Ectodermal cell (in vitro differentiated cells): ENCODE measurements at regions not wholly inside any gene's neighbourhood (a gene's known extent, or its start where the extent isn't known, plus 50 kb on each side); places are given as distances from the start of the nearest gene placed in this dataset.

Experiments
- H3K27ac ChIP-seq: 2 replicates; pipeline ENCODE4 v1.7.0; 2013; ENCODE audit warnings: mild to moderate bottlenecking, low read depth, low read length; ENCODE audit not compliant: insufficient read depth, poor library complexity, severe bottlenecking
- H3K27me3 ChIP-seq: 2 replicates; pipeline ENCODE4 v1.7.0; 2013; ENCODE audit warnings: mild to moderate bottlenecking, low read length; ENCODE audit not compliant: insufficient read depth, control insufficient read depth, poor library complexity, severe bottlenecking
- H3K36me3 ChIP-seq: one replicate; pipeline ENCODE4 v1.7.0; 2013; ENCODE audit warnings: low read length; ENCODE audit not compliant: control insufficient read depth, insufficient read depth
- H3K4me1 ChIP-seq: one replicate; pipeline ENCODE4 v1.7.0; 2013; ENCODE audit warnings: low read length; ENCODE audit not compliant: control insufficient read depth, insufficient read depth
- H3K4me3 ChIP-seq: 2 replicates; pipeline ENCODE4 v1.7.0; 2013; ENCODE audit warnings: low read depth, low read length, control low read depth; ENCODE audit not compliant: insufficient read depth
- H3K9me3 ChIP-seq: 2 replicates; pipeline ENCODE4 v1.7.0; 2013; ENCODE audit warnings: mild to moderate bottlenecking, low read length, moderate library complexity; ENCODE audit not compliant: control insufficient read depth
- WGBS, 2 experiments: methylation state at CpG; one replicate each; pipeline ENCODE4 v1.1.7; 2013; ENCODE audit warnings: missing lambda C conversion rate in 2 of 2; 5-methylcytosine and 5-hydroxymethylcytosine counted together

DNA sequence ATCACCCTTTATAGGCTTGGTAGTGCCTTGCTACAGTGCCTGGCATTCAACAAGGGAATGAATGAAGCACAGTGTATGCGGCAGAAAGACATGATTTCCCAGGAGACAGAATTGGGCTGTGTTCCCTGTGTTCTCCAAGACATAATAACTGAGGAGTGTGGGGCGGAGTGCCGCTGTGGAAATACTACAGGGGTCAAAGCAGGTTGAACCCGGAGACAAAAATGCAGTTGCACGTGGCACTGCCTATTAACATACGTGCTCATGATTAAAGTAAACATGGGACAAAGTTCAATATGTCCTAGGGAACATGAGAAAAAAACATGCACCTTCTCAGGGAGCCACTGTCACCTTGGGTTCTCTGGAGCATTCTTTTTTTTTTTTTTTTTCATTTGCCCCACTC, 820.8 kb downstream of the RPA4 start:
- 88 to 95% methylated on average over 6 of the region's 6 CpGs for WGBS, 2 experiments
- no peak overlapping the region for H3K27ac ChIP-seq
- H3K36me3 ChIP-seq: no peaks in the 10 kb centered on the region
- no peaks in the 10 kb centered on the region for H3K4me1 ChIP-seq
- no peaks in the 10 kb centered on the region for H3K27me3 ChIP-seq
- H3K9me3 ChIP-seq: no peaks in the 10 kb centered on the region
- no peak overlapping the region for H3K4me3 ChIP-seq

DNA sequence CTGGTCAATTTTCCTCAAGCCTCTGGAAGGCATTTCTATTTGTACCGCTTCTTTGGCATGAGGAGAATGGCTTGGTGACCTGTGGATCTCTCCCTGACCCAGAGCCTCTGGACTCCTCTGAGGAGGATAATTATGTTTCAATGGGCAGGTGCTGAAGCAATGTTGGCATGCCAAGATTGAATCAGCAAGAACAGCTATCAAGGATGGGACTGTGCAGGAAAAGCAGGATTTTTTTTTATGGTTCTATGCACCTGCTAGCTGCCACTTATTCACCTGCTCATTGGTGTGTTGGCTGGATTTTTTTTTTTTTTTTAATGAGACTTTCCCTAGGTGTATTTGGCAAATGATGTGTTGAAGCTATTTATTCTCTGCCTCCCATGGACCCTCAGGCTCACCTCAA, 821.2 kb downstream of the RPA4 start:
- Histone ChIP-seq H3K9me3 (no peaks in the 10 kb centered on the region), H3K4me1 (no peaks in the 10 kb centered on the region), H3K4me3 (no peak overlapping the region), H3K27me3 (no peaks in the 10 kb centered on the region), H3K36me3 (no peaks in the 10 kb centered on the region), H3K27ac (no peak overlapping the region)
- WGBS, 2 experiments: 100% methylated on average over 1 of the region's 1 CpG; no CpG with 5 or more reads in 1 of the 2 experiments

GRCh38 chrX:97705936-97706335, 822.2 kb downstream of the RPA4 start:
- no peaks in the 10 kb centered on the region for H3K27me3 ChIP-seq
- H3K4me3 ChIP-seq: no peak overlapping the region
- H3K9me3 ChIP-seq: no peaks in the 10 kb centered on the region
- no peaks in the 10 kb centered on the region for H3K36me3 ChIP-seq
- no peak overlapping the region for H3K27ac ChIP-seq
- WGBS, 2 experiments: 65 to 80% methylated on average over 2 of the region's 2 CpGs
- H3K4me1 ChIP-seq: no peaks in the 10 kb centered on the region

- Histone ChIP-seq H3K9me3 (no peaks in the 10 kb centered on the region), H3K4me3 (no peak overlapping the region), H3K27me3 (no peaks in the 10 kb centered on the region), H3K36me3 (no peaks in the 10 kb centered on the region), H3K27ac (no peak overlapping the region), H3K4me1 (no peaks in the 10 kb centered on the region)
Measured at GRCh38 chrX:97714072-97714471, 830.4 kb downstream of the RPA4 start.

- no peak overlapping the region for H3K27ac ChIP-seq
- no peaks in the 10 kb centered on the region for H3K27me3 ChIP-seq
- H3K36me3 ChIP-seq: no peaks in the 10 kb centered on the region
- H3K9me3 ChIP-seq: no peaks in the 10 kb centered on the region
- H3K4me1 ChIP-seq: no peaks in the 10 kb centered on the region
- H3K4me3 ChIP-seq: no peak overlapping the region
- 90 to 93% methylated on average over 1 to 2 of the region's 2 CpGs for WGBS, 2 experiments
Measured at GRCh38 chrX:97728215-97728614, 844.5 kb downstream of the RPA4 start.

DNA sequence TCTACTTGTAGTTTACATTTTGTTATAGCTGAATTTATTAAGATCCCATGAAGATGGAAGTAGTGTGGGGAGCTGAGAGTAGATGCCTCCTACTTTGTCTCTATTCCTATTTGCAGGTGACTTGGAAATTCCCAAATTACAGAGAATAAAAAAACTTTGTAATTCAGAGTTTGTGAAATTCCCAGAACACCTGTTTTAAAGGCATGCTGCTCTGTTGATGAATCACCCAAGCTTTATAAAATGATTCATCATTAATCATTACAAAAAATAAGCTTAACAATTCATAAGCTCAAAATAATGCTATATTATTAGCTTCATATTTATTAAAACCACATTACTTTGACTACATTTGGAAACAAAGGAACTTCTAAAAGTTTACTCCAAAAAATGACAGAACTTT, 856.3 kb downstream of the RPA4 start:
- no peaks in the 10 kb centered on the region for H3K27me3 ChIP-seq
- H3K4me1 ChIP-seq: no peaks in the 10 kb centered on the region
- no peak overlapping the region for H3K27ac ChIP-seq
- no peaks in the 10 kb centered on the region for H3K36me3 ChIP-seq
- no peaks in the 10 kb centered on the region for H3K9me3 ChIP-seq
- no peak overlapping the region for H3K4me3 ChIP-seq

DNA sequence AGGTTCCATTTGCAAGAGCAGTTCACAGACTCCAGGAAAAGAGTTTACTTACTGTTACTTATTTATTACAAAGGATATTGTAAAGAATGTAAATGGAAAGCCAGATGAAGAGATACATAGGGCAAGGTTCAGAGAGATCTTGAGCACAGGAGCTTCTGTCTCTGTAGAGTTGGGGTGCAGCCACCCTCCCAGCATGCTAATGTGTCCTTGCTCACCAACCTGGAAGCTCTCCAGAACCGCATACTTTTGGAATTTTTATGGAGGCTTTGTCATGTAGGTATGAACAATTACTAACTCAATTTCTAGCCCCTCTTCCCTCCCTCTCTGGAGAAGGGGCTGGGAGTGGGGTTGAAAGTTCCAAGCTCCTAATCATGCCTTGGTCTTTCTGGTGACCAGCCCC, 857.2 kb downstream of the RPA4 start:
- Histone ChIP-seq H3K27me3 (no peaks in the 10 kb centered on the region), H3K9me3 (no peaks in the 10 kb centered on the region), H3K4me1 (no peaks in the 10 kb centered on the region), H3K36me3 (no peaks in the 10 kb centered on the region), H3K4me3 (no peak overlapping the region), H3K27ac (no peak overlapping the region)
- no CpG with 5 or more reads among the region's 1 CpG for WGBS, 2 experiments

- Histone ChIP-seq H3K27ac (no peak overlapping the region), H3K36me3 (no peaks in the 10 kb centered on the region), H3K4me3 (no peak overlapping the region), H3K27me3 (no peaks in the 10 kb centered on the region), H3K4me1 (no peaks in the 10 kb centered on the region), H3K9me3 (no peaks in the 10 kb centered on the region)
- 94 to 97% methylated on average over 3 of the region's 3 CpGs for WGBS, 2 experiments
Measured at GRCh38 chrX:97743014-97743413, 859.3 kb downstream of the RPA4 start.

GRCh38 chrX:97747346-97747745, 863.6 kb downstream of the RPA4 start:
- H3K4me3 ChIP-seq: no peak overlapping the region
- H3K4me1 ChIP-seq: no peaks in the 10 kb centered on the region
- no peak overlapping the region for H3K27ac ChIP-seq
- WGBS, 2 experiments: 96% methylated on average over 6 to 7 of the region's 7 CpGs
- no peaks in the 10 kb centered on the region for H3K9me3 ChIP-seq
- no peaks in the 10 kb centered on the region for H3K27me3 ChIP-seq
- H3K36me3 ChIP-seq: no peaks in the 10 kb centered on the region

DNA sequence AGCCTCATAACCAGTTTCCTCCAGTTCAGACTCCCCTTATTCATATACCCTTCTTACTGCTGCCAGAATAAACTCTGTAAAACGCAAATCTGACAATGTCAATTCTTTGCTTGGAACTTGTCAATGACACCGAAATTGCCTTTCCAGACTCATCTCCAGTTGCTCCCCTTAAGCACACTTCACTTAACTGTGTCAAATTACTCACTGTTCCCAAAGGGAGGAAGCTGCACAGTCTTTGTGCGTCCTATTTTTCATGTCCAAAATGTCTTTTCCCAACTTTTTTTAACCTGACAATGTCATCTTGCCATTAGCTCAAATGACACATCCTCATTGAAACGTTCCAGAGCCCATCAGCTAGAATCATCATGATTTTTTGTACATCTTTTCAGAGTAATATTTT, 867.3 kb downstream of the RPA4 start:
- no peaks in the 10 kb centered on the region for H3K36me3 ChIP-seq
- 84 to 97% methylated on average over 3 of the region's 4 CpGs for WGBS, 2 experiments
- H3K9me3 ChIP-seq: no peaks in the 10 kb centered on the region
- H3K27ac ChIP-seq: no peak overlapping the region
- H3K4me3 ChIP-seq: no peak overlapping the region
- H3K4me1 ChIP-seq: no peaks in the 10 kb centered on the region
- no peaks in the 10 kb centered on the region for H3K27me3 ChIP-seq

- 83 to 100% methylated on average over 1 to 4 of the region's 4 CpGs for WGBS, 2 experiments
- no peaks in the 10 kb centered on the region for H3K9me3 ChIP-seq
- H3K4me3 ChIP-seq: no peak overlapping the region
- no peaks in the 10 kb centered on the region for H3K4me1 ChIP-seq
- H3K27me3 ChIP-seq: no peaks in the 10 kb centered on the region
- no peaks in the 10 kb centered on the region for H3K36me3 ChIP-seq
- H3K27ac ChIP-seq: no peak overlapping the region
Measured at GRCh38 chrX:97751735-97752134, 868.0 kb downstream of the RPA4 start.
